MG63 (cell line): ENCODE measurements at regions not wholly inside any gene's neighbourhood (a gene's known extent, or its start where the extent isn't known, plus 50 kb on each side); places are given as distances from the start of the nearest gene placed in this dataset.
"Not testable (repeated sequence)": the region's sequence is repeated elsewhere in the genome, so short reads cannot be mapped to it uniquely, and the experiment has no call there.

Experiments used
- DNase-seq: peaks from one replicate; pipeline ENCODE4 v3.0.0-alpha.2; 2020
- H3K27me3 ChIP-seq: fragments of 250-450 bp; sonication (Bioruptor Pico); 2 replicates; pipeline ENCODE4 v1.5.1; 2020; ENCODE audit warnings: mild to moderate bottlenecking, moderate library complexity
- H3K36me3 ChIP-seq: fragments of 250-450 bp; sonication (Bioruptor Pico); 2 replicates; pipeline ENCODE4 v1.5.1; 2020; ENCODE audit warnings: mild to moderate bottlenecking, moderate library complexity
- H3K4me3 ChIP-seq: fragments of 250-450 bp; sonication (Bioruptor Pico); 2 replicates; pipeline ENCODE4 v1.5.1; 2020; ENCODE audit warnings: mild to moderate bottlenecking, moderate library complexity
- H3K9me3 ChIP-seq: fragments of 250-450 bp; sonication (Bioruptor Pico); 2 replicates; pipeline ENCODE4 v1.5.1; 2020; ENCODE audit warnings: mild to moderate bottlenecking, moderate library complexity

GRCh38 chr20:47907031-47907675 lies 121.9 kb upstream of the SULF2 start:
- Histone ChIP-seq H3K9me3 (no peaks in the 10 kb centered on the region), H3K4me3 (no peak overlapping the region), H3K36me3 (no peaks in the 10 kb centered on the region), H3K27me3 (0 out of 2 replicates have a peak, but pooled peaks cover 4% of the 10 kb centered on the region)
- DNase-seq, result no peak

- 0 out of 2 replicates have a peak, but pooled peaks cover 4% of the 10 kb centered on the region for H3K27me3 ChIP-seq
- H3K9me3 ChIP-seq, result no peaks in the 10 kb centered on the region
- H3K4me3 ChIP-seq, result no peak overlapping the region
These were observed 121.0 kb upstream of the SULF2 start for GRCh38 chr20:47906348-47906660.

GRCh38 chr20:47905628-47906347 lies 120.5 kb upstream of the SULF2 start:
- H3K9me3 ChIP-seq, result no peaks in the 10 kb centered on the region
- no peaks in the 10 kb centered on the region for H3K36me3 ChIP-seq

More at GRCh38 chr20:47906348-47906660, 121.0 kb upstream of the SULF2 start:
- H3K36me3 ChIP-seq, result no peaks in the 10 kb centered on the region
- DNase-seq, result no peak

DNA sequence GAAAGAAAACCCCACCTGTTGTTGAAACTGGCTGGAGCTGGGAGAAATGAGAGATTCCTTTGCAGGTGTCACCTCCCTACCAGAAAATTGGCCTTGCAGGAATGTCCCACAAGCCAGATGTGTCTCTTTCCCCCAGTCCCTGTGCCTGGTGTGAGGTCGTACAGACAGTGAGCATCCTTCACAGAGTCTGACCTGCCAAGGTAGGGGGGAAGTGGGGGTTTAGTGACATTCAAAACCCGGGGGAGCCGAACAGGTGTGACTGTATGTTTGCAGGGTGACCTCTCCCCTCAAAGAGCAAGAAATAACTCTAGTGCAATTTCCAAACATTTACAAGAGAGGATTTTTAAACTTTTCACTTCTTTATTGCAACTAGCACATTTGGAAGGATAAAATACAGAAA lies 117.7 kb upstream of the SULF2 start:
- not testable (repeated sequence) for H3K36me3 ChIP-seq, H3K9me3 ChIP-seq, H3K27me3 ChIP-seq, H3K4me3 ChIP-seq, DNase-seq

More at GRCh38 chr20:47905628-47906347, 120.5 kb upstream of the SULF2 start:
- no peak for DNase-seq
- H3K4me3 ChIP-seq, result no peak overlapping the region
- 0 out of 2 replicates have a peak, but pooled peaks cover 4% of the 10 kb centered on the region for H3K27me3 ChIP-seq

- not testable (repeated sequence) for H3K27me3 ChIP-seq, H3K36me3 ChIP-seq, DNase-seq, H3K9me3 ChIP-seq, H3K4me3 ChIP-seq
These were observed 114.0 kb upstream of the SULF2 start for GRCh38 chr20:47899313-47899712.

- DNase-seq, result no peak
- H3K27me3 ChIP-seq, result peaks cover 7% of the 10 kb centered on the region; the same call in 1 of the 2 replicates
- H3K4me3 ChIP-seq, result no peak overlapping the region
- no peaks in the 10 kb centered on the region for H3K36me3 ChIP-seq
- H3K9me3 ChIP-seq, result no peaks in the 10 kb centered on the region
These were observed 112.2 kb upstream of the SULF2 start for GRCh38 chr20:47897461-47897860.

- H3K9me3 ChIP-seq, DNase-seq, H3K27me3 ChIP-seq, H3K36me3 ChIP-seq, H3K4me3 ChIP-seq: not testable (repeated sequence)
These were observed 107.4 kb upstream of the SULF2 start for GRCh38 chr20:47892681-47893080.

DNA sequence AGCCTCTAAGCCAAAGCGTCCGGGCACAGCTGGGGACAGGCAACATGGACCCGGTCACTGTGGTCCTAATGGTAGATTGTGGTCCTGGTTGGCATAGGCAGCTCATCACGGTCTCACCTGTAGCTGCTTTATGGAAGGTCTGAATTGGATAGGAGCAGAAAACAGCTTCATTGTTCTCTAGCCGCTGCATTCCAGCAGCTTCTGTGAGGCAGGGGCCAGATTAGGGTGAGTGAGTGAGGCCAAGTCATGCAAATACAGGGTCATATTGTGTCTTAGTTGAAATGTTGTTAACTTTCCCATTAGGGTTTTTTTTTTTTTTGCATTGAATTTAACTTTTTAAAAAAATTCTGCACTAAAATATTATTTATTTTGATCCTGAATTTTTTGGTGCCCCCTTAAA lies 105.4 kb upstream of the SULF2 start:
- not testable (repeated sequence) for DNase-seq, H3K27me3 ChIP-seq, H3K4me3 ChIP-seq, H3K9me3 ChIP-seq, H3K36me3 ChIP-seq

DNA sequence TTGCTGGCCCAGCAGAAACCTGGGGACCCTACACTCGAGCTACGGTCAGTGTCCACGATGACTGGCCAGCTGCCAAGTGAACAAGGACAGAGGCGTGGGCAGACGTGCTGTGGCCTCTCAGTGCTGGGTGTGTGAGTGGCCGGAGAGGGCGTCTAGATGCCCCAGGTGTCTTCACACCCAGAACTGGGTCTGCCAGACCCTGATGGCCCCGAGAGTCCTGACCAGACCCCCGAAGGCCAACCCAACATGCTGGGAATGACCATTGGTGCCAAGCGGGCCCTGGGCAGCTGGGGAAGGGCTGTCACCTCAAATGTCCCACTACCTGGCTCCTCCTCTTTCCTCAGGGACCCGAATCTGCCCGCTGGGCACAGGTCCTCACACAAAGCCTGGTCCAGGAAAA lies 104.5 kb upstream of the SULF2 start:
- H3K27me3 ChIP-seq, H3K36me3 ChIP-seq, DNase-seq, H3K4me3 ChIP-seq, H3K9me3 ChIP-seq: not testable (repeated sequence)

DNA sequence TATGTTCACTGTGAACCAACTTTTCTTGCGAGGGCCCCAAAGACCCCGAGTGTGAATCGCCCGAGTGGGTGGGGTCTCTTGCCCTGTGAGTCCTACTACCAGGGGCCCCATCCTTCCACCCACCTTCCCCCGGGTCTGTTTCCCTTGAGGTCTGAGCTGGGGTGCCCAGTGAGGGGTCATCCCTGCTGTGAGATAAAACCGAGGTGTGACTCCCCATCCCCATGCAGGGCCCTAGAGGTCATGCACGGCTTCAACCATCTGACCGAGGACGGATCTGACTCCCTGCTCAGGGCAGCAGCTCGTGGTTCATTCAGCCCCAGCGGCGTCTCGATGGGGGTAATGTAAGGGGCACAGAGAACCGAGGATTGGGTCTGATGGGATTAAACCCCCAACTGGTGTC lies 103.1 kb upstream of the SULF2 start:
- Histone ChIP-seq H3K9me3 (no peaks in the 10 kb centered on the region), H3K4me3 (no peak overlapping the region), H3K27me3 (peaks cover 9% of the 10 kb centered on the region), H3K36me3 (no peaks in the 10 kb centered on the region)
- DNase-seq, result no peak

DNA sequence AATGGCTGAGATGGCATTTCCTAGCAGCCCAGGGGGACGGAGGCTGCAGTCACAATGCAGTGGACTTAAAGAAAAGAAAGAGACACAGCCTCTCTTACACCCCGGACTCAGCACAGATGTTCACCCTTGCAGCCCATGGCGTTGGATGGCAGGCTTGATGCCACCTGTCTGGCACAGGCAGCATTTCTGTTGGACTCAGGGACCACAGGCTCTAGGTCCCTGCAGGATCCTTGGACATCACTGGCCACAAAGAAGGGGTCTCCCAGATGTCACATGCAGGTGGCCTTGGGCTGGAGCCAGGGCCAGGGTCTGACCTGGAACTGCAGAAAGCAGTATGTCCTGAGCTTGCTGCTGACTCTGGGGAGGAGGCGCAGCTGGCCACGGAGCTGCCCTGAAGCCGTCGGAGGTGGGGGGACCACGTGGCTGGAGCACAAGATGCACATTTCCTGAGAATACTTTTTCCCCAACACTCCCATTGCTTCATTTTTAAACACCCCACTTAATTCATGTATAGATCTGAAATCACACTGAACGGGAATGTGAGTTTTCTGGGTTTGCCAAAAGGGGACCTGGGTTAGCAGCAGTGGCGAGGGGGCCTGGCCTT lies 102.3 kb upstream of the SULF2 start:
- no peaks in the 10 kb centered on the region for H3K36me3 ChIP-seq
- no peaks in the 10 kb centered on the region for H3K9me3 ChIP-seq
- no peak overlapping the region for H3K4me3 ChIP-seq
- no peak for DNase-seq
- peaks cover 9% of the 10 kb centered on the region for H3K27me3 ChIP-seq

GRCh38 chr20:47887064-47887463 lies 101.8 kb upstream of the SULF2 start:
- Histone ChIP-seq H3K4me3 (no peak overlapping the region), H3K9me3 (no peaks in the 10 kb centered on the region), H3K36me3 (no peaks in the 10 kb centered on the region), H3K27me3 (peaks cover 9% of the 10 kb centered on the region)
- no peak for DNase-seq

- Histone ChIP-seq H3K4me3 (no peak overlapping the region), H3K9me3 (no peaks in the 10 kb centered on the region), H3K27me3 (peaks cover 9% of the 10 kb centered on the region), H3K36me3 (no peaks in the 10 kb centered on the region)
- DNase-seq, result no peak
These were observed 101.3 kb upstream of the SULF2 start for GRCh38 chr20:47886454-47887041.

- no peaks in the 10 kb centered on the region for H3K36me3 ChIP-seq
- no peak overlapping the region for H3K4me3 ChIP-seq
- peaks cover 9% of the 10 kb centered on the region for H3K27me3 ChIP-seq
- H3K9me3 ChIP-seq, result no peaks in the 10 kb centered on the region
- no peak for DNase-seq
These were observed 100.7 kb upstream of the SULF2 start for GRCh38 chr20:47885909-47886453.

DNA sequence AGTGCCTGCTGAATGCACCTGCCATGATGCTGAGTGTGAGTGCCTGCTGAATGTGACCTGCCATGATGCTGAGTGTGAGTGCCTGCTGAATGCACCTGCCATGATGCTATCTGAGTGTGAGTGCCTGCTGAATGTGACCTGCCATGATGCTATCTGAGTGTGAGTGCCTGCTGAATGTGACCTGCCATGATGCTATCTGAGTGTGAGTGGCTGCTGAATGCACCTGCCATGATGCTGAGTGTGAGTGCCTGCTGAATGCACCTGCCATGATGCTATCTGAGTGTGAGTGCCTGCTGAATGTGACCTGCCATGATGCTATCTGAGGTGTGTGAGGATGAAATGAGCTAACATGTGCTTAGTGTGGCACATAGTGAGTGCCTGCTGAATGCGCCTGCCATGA lies 98.7 kb upstream of the SULF2 start:
- not testable (repeated sequence) for H3K36me3 ChIP-seq, H3K27me3 ChIP-seq, DNase-seq

DNA sequence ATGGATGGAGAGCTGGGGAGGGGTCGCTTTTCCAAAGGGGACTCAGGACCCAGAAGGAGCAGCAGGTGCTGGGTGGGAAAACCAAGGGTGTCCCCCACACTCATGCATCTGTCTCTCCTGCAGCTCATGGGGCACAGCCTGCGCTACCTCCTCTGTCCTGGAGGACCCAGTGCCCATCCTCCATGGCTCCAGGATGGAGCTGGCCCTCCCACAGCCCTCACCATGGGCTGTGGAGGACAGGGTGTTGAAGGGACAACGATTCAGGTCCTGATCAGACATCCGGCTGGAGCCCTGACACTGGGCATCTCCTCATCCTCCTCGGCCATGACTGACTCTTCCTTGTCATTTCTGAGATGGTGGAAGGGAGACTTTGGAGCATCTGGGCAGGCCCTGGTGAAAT lies 97.9 kb upstream of the SULF2 start:
- no peak for DNase-seq
- Histone ChIP-seq H3K9me3 (no peaks in the 10 kb centered on the region), H3K4me3 (no peak overlapping the region), H3K36me3 (no peaks in the 10 kb centered on the region), H3K27me3 (peaks cover 9% of the 10 kb centered on the region)

More for the DNA sequence above, 98.7 kb upstream of the SULF2 start:
- not testable (repeated sequence) for H3K4me3 ChIP-seq, H3K9me3 ChIP-seq

DNA sequence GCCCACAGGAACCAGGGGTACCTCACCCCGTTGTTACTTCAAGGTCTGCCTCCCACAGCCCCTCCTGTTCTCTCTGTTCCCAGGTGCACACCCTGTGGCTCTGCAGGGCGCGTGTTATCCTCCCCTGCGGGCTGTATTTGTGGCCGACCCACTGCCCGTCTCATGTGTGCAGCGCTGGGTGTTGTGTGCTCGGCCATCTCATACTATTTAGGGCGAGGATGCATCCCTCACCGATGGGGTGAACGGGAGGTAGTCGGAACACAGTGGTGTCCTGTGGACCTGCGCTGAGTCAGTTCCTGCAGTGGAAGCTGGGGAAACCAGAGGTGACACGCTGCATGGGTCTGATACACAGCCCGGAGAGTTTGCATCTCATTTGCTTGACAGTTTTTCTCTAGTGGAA lies 94.5 kb upstream of the SULF2 start:
- no peak for DNase-seq
- H3K36me3 ChIP-seq, result no peaks in the 10 kb centered on the region
- H3K27me3 ChIP-seq, result peaks cover 5% of the 10 kb centered on the region; the same call in 1 of the 2 replicates
- H3K9me3 ChIP-seq, result no peaks in the 10 kb centered on the region
- H3K4me3 ChIP-seq, result no peak overlapping the region
